Parathyroid adenoma (tissue), 2 donors: ENCODE measurements at regions not wholly inside any gene's neighbourhood (a gene's known extent, or its start where the extent isn't known, plus 50 kb on each side); places are given as distances from the start of the nearest gene placed in this dataset.
"Not testable (repeated sequence)": the region's sequence is repeated elsewhere in the genome, so short reads cannot be mapped to it uniquely, and the experiment has no call there.

ENCODE experiments used
- H2AFZ ChIP-seq: fragments of 300-600 bp; sonication (generic); one replicate; pipeline ENCODE4 v1.7.0; 2017; ENCODE audit warnings: antibody characterized with exemption, mild to moderate bottlenecking
- H3K27ac ChIP-seq: fragments of 300-600 bp; sonication (generic); one replicate; pipeline ENCODE4 v1.7.0; 2017
- H3K27me3 ChIP-seq: fragments of 300-600 bp; sonication (generic); one replicate; pipeline ENCODE4 v1.7.0; 2017; ENCODE audit warnings: low read length; ENCODE audit not compliant: control insufficient read depth, insufficient read depth
- H3K36me3 ChIP-seq: fragments of 300-600 bp; sonication (generic); one replicate; pipeline ENCODE4 v1.7.0; 2017; ENCODE audit warnings: low read length; ENCODE audit not compliant: control insufficient read depth, insufficient read depth
- H3K4me1 ChIP-seq: fragments of 300-600 bp; sonication (generic); one replicate; pipeline ENCODE4 v1.7.0; 2017; ENCODE audit warnings: control low read depth
- H3K4me2 ChIP-seq: fragments of 300-600 bp; sonication (generic); one replicate; pipeline ENCODE4 v1.7.0; 2017; ENCODE audit warnings: low read length
- H3K4me3 ChIP-seq: fragments of 300-600 bp; sonication (generic); one replicate; pipeline ENCODE4 v1.7.0; 2017; ENCODE audit warnings: low read depth, low read length
- H3K79me2 ChIP-seq: fragments of 300-600 bp; sonication (generic); one replicate; pipeline ENCODE4 v1.7.0; 2017; ENCODE audit warnings: control low read depth
- H3K9ac ChIP-seq: fragments of 300-600 bp; sonication (generic); one replicate; pipeline ENCODE4 v1.7.0; 2017; ENCODE audit warnings: mild to moderate bottlenecking
- H3K9me3 ChIP-seq: fragments of 300-600 bp; sonication (generic); one replicate; pipeline ENCODE4 v1.7.0; 2017; ENCODE audit warnings: low read length; ENCODE audit not compliant: control insufficient read depth
- CTCF ChIP-seq: fragments of 300-600 bp; sonication (generic); IDR thresholded peaks from one replicate; pipeline ENCODE4 v1.7.0; 2017; ENCODE audit warnings: antibody characterized with exemption, mild to moderate bottlenecking
- donor health status: primary hyperparathyroidism.

GRCh38 chr21:28068455-28069358 is 924.0 kb downstream of the LTN1 start:
- no peaks in the 10 kb centered on the region for H3K36me3 ChIP-seq
- no peak overlapping the region for H2AFZ ChIP-seq
- TF ChIP-seq CTCF = no peak
- H3K4me2 ChIP-seq = no peak overlapping the region
- no peak overlapping the region for H3K9ac ChIP-seq
- no peaks in the 10 kb centered on the region for H3K9me3 ChIP-seq
- no peak overlapping the region for H3K4me3 ChIP-seq
- H3K27ac ChIP-seq = no peak overlapping the region
- H3K27me3 ChIP-seq = no peaks in the 10 kb centered on the region
- H3K79me2 ChIP-seq = no peaks in the 10 kb centered on the region
- no peaks in the 10 kb centered on the region for H3K4me1 ChIP-seq

DNA sequence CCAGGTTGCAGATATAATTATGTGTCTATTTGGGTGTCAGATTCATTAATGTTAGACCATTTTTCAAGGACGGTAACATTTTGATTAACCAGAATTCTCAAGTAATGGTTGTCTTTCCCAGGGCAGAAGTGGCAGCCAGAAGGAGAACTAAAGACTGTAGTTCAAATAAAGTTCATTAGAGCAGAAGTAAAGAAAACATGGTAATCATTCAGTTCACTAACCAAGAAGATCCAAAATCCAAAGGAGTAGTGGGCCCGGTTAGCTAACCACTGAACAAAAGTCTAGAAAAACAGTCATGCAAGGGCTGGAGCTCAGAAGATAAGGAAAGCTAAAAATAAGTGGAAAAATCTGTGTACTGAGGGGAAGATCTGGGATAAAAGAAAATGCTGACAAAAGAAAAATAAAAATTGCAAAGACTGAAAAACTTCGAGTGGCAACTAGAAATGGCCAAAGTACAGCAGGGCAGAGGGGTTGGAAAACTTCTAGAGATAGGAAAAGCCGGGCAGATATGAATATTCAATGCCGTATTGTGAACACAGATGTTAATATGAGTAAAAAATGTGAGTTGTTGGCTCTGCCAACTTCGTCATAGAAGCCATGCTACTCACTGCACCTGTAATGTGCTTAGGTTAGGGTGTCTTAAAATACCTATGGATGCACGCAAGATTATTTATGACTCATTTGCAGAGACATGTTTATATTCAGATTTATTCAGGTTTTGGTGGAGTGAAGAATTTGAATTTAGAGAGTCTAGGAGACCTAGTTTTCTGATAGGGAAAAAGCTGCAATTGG is 925.9 kb downstream of the LTN1 start:
- Histone ChIP-seq H2AFZ (no peak overlapping the region), H3K4me2 (peak overlapping the region; percentile 27), H3K4me3 (no peak overlapping the region), H3K9me3 (no peaks in the 10 kb centered on the region), H3K9ac (no peak overlapping the region), H3K79me2 (no peaks in the 10 kb centered on the region), H3K27ac (no peak overlapping the region), H3K4me1 (no peaks in the 10 kb centered on the region), H3K36me3 (no peaks in the 10 kb centered on the region), H3K27me3 (no peaks in the 10 kb centered on the region)
- TF ChIP-seq CTCF = no peak

- Histone ChIP-seq H3K9ac (no peak overlapping the region), H2AFZ (no peak overlapping the region)
Observed at GRCh38 chr21:28066076-28066475, 926.6 kb downstream of the LTN1 start.

DNA sequence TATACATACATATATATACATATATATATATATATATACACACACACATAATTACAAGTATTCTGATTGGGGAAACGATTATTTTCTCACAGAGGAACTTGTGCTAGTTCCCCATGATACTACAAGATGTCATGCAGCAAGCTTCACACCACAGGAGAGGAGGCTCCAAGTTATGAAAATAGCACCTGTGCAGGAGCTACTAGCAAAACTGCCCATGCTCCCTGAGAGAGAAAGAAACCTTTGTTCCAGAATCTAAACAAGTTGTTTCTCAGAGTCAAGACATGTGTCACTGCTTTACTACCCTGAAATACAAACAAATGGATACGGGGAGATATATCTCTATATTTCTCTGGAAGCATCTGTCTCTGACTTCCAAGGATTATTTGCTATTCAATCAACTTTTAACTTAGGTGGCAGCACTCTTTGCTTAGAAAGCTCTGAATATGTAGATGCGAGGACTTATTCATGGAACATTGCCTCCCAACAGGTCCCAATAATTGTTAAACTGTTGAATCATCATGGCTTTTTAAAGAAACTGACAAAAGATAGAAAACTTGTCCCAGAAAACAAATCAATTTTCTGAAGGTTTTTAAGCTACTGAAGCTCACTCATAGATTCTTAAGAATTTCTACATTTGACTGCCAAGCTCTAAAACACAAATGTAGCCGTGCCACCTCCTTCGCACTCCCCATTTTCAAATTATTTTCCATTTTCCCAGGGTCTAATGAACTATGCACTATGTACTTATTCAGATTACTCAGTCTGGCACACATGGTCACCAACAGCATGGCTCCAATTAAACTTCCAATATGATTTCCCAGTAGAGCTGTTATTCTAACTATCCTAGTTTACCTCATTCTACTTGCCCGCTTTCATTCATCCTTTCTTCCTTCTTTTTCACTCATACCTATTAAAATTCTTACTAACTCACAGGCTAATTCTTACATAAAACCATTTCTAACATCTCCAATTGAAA is 929.1 kb downstream of the LTN1 start:
- Histone ChIP-seq H3K4me3 (no peak overlapping the region), H3K9me3 (no peaks in the 10 kb centered on the region), H3K4me2 (no peak overlapping the region), H3K9ac (no peak overlapping the region), H3K27me3 (no peaks in the 10 kb centered on the region), H2AFZ (no peak overlapping the region), H3K36me3 (no peaks in the 10 kb centered on the region), H3K4me1 (no peaks in the 10 kb centered on the region), H3K79me2 (no peaks in the 10 kb centered on the region), H3K27ac (no peak overlapping the region)
- no peak for TF ChIP-seq CTCF

More at GRCh38 chr21:28066076-28066475, 926.6 kb downstream of the LTN1 start:
- TF ChIP-seq CTCF = no peak
- no peaks in the 10 kb centered on the region for H3K4me1 ChIP-seq
- no peak overlapping the region for H3K27ac ChIP-seq
- H3K4me2 ChIP-seq = no peak overlapping the region
- no peaks in the 10 kb centered on the region for H3K27me3 ChIP-seq
- H3K4me3 ChIP-seq = no peak overlapping the region
- H3K9me3 ChIP-seq = no peaks in the 10 kb centered on the region
- H3K79me2 ChIP-seq = no peaks in the 10 kb centered on the region
- no peaks in the 10 kb centered on the region for H3K36me3 ChIP-seq

GRCh38 chr21:28052956-28053355 is 939.7 kb downstream of the LTN1 start:
- not testable (repeated sequence) for H3K36me3 ChIP-seq, H3K9ac ChIP-seq, H3K27me3 ChIP-seq, H3K27ac ChIP-seq, H2AFZ ChIP-seq, H3K79me2 ChIP-seq, H3K4me1 ChIP-seq, H3K9me3 ChIP-seq, H3K4me3 ChIP-seq, H3K4me2 ChIP-seq
